SK-N-SH (cell line): ENCODE measurements at regions not wholly inside any gene's neighbourhood (a gene's known extent, or its start where the extent isn't known, plus 50 kb on each side); places are given as distances from the start of the nearest gene placed in this dataset.

ENCODE experiments used
- CTCF ChIA-PET: fragments of 300-600, 350-600 bp; formaldehyde crosslinking; extraction: SDS; loops from one replicate; lab custom pipeline; 2021; lab: Yijun Ruan, JAX
- POLR2A ChIA-PET: fragments of 350-600 bp; sonication (Branson Sonifier 250); formaldehyde crosslinking; extraction: SDS; loops from one replicate; lab custom pipeline; 2020; ENCODE audit warnings: antibody characterized with exemption, inconsistent platforms; lab: Yijun Ruan, JAX
- DNase-seq: peaks from one replicate; pipeline ENCODE4 v3.0.0; 2012
- H2AFZ ChIP-seq: fragments of 200-600 bp; sonication (generic); 2 replicates; pipeline ENCODE4 v1.8.1; 2016; ENCODE audit warnings: antibody characterized with exemption, mild to moderate bottlenecking, low read depth
- H3F3A ChIP-seq: fragments of 200-600 bp; sonication (generic); replicated peaks from 2 replicates; pipeline ENCODE3; 2016; ENCODE audit warnings: antibody characterized with exemption, mild to moderate bottlenecking; ENCODE audit not compliant: insufficient read depth
- H3K27ac ChIP-seq, 2 experiments: fragments of 200-500 bp in 1 of 2; fragments of 200-600 bp in 1 of 2; sonication (Bioruptor generic) in 1 of 2; sonication (generic), shearing (Covaris generic) in 1 of 2; 2 replicates each; pipeline versions ENCODE4 v1.5.1 to v1.6.1; 2014 to 2016; ENCODE audit warnings: low read depth in 2 of 2, inconsistent platforms in 1 of 2, low read length in 1 of 2, mild to moderate bottlenecking in 1 of 2, mixed read lengths in 1 of 2
- H3K27me3 ChIP-seq: fragments of 200-600 bp; sonication (generic), shearing (Covaris generic); 2 replicates; pipeline ENCODE4 v1.6.1; 2016; ENCODE audit warnings: mixed run types; ENCODE audit not compliant: insufficient read depth
- H3K36me3 ChIP-seq, 2 experiments: fragments of 200-500 bp in 1 of 2; fragments of 200-600 bp in 1 of 2; sonication (Bioruptor generic) in 1 of 2; sonication (generic) in 1 of 2; replicated peaks in 1 of 2; 2 replicates each; pipeline versions ENCODE3 to v1.5.1; 2014 to 2016; ENCODE audit warnings: low read length in 1 of 2, mild to moderate bottlenecking in 1 of 2; ENCODE audit not compliant: insufficient read depth in 2 of 2, control insufficient read depth in 1 of 2
- H3K4me1 ChIP-seq, 2 experiments: fragments of 200-500 bp in 1 of 2; fragments of 200-600 bp in 1 of 2; sonication (Bioruptor generic) in 1 of 2; sonication (generic), shearing (Covaris generic) in 1 of 2; 2 replicates each; pipeline versions ENCODE4 v1.5.1 to v1.6.1; 2014 to 2016; ENCODE audit warnings: low read depth in 1 of 2, low read length in 1 of 2, mixed run types in 1 of 2; ENCODE audit not compliant: insufficient read depth in 2 of 2, control insufficient read depth in 1 of 2
- H3K4me2 ChIP-seq: fragments of 200-600 bp; sonication (generic), shearing (Covaris generic); 2 replicates; pipeline ENCODE4 v1.6.1; 2017; ENCODE audit warnings: mixed run types
- H3K4me3 ChIP-seq, 2 experiments: fragments of 200-500 bp in 1 of 2; fragments of 200-600 bp in 1 of 2; sonication (Bioruptor generic) in 1 of 2; sonication (generic), shearing (Covaris generic) in 1 of 2; 2 replicates each; pipeline versions ENCODE4 v1.5.1 to v1.8.1; 2014 to 2016; ENCODE audit warnings: low read depth in 2 of 2, inconsistent platforms in 1 of 2, low read length in 1 of 2, mild to moderate bottlenecking in 1 of 2, mixed read lengths in 1 of 2, moderate library complexity in 1 of 2
- H3K79me2 ChIP-seq: fragments of 200-600 bp; sonication (generic); 2 replicates; pipeline ENCODE4 v1.8.1; 2017; ENCODE audit warnings: mild to moderate bottlenecking; ENCODE audit not compliant: insufficient read depth
- H3K9ac ChIP-seq: fragments of 200-600 bp; sonication (generic); 2 replicates; pipeline ENCODE4 v1.6.1; 2017; ENCODE audit warnings: mixed run types
- H3K9me2 ChIP-seq: fragments of 200-600 bp; sonication (generic); 2 replicates; pipeline ENCODE4 v1.6.1; 2017; ENCODE audit warnings: mixed run types
- H3K9me3 ChIP-seq: fragments of 200-600 bp; sonication (generic); 2 replicates; pipeline ENCODE4 v1.6.1; 2017; ENCODE audit warnings: mixed run types, mild to moderate bottlenecking, moderate library complexity
- H4K20me1 ChIP-seq: fragments of 200-600 bp; sonication (generic); 2 replicates; pipeline ENCODE4 v1.6.1; 2017; ENCODE audit warnings: mild to moderate bottlenecking, mixed run types; ENCODE audit not compliant: insufficient read depth
- CHD2 ChIP-seq: fragments of 150-350 bp; IDR thresholded peaks from 2 replicates; pipeline ENCODE4 v1.6.1; 2018; ENCODE audit warnings: low read length; ENCODE audit not compliant: partially characterized antibody
- ELF1 ChIP-seq: IDR thresholded peaks from 2 replicates; pipeline ENCODE4 v1.4.0; 2012
- EP300 ChIP-seq, 2 experiments: IDR thresholded peaks; 2 replicates each; pipeline versions ENCODE4 v1.4.0 to v1.6.1; 2012; ENCODE audit warnings: borderline replicate concordance in 1 of 2, low read depth in 1 of 2, low read length in 1 of 2
- FOSL2 ChIP-seq: IDR thresholded peaks from 2 replicates; pipeline ENCODE4 v1.4.0; 2012; ENCODE audit warnings: low read depth, mild to moderate bottlenecking, moderate library complexity, borderline replicate concordance
- FOXJ3 ChIP-seq: sonication (generic); formaldehyde crosslinking; IDR thresholded peaks from 2 replicates; pipeline ENCODE4 v1.5.1; 2020; ENCODE audit warnings: mild to moderate bottlenecking, missing genetic modification reagents
- GABPA ChIP-seq: IDR thresholded peaks from 2 replicates; pipeline ENCODE4 v1.4.0; 2012; ENCODE audit warnings: low read depth, mild to moderate bottlenecking
- GATA2 ChIP-seq: sonication (generic); formaldehyde crosslinking; IDR thresholded peaks from 2 replicates; pipeline ENCODE4 v1.5.0; 2020; ENCODE audit warnings: mild to moderate bottlenecking, missing genetic modification reagents
- IRF3 ChIP-seq: fragments of 150-350 bp; IDR thresholded peaks from 2 replicates; pipeline ENCODE4 v1.6.1; 2016; ENCODE audit warnings: mild to moderate bottlenecking, low read depth, low read length
- MAX ChIP-seq: IDR thresholded peaks from 2 replicates; pipeline ENCODE4 v1.4.0; 2012; ENCODE audit warnings: low read depth
- NFIC ChIP-seq: IDR thresholded peaks from 2 replicates; pipeline ENCODE4 v1.4.0; 2012; ENCODE audit warnings: borderline replicate concordance
- PBX3 ChIP-seq: IDR thresholded peaks from 2 replicates; pipeline ENCODE4; 2012
- RAD21 ChIP-seq: IDR thresholded peaks from 2 replicates; pipeline ENCODE4 v1.6.1; 2012; ENCODE audit warnings: mild to moderate bottlenecking, low read length
- RCOR1 ChIP-seq: fragments of 150-350 bp; IDR thresholded peaks from 2 replicates; pipeline ENCODE4 v1.6.1; 2017; ENCODE audit warnings: antibody characterized with exemption, low read length
- REST ChIP-seq: IDR thresholded peaks from 2 replicates; pipeline ENCODE4 v1.6.1; 2012; ENCODE audit warnings: mild to moderate bottlenecking, low read depth, low read length, moderate library complexity
- RFX5 ChIP-seq: IDR thresholded peaks from 2 replicates; pipeline ENCODE4 v1.6.1; 2012; ENCODE audit warnings: mild to moderate bottlenecking, improper control_type of control experiment, low read length
- TAF1 ChIP-seq: IDR thresholded peaks from 2 replicates; pipeline ENCODE4 v1.6.1; 2012; ENCODE audit warnings: low read depth, mild to moderate bottlenecking, low read length, moderate library complexity, borderline replicate concordance
- TEAD4 ChIP-seq: IDR thresholded peaks from 2 replicates; pipeline ENCODE4 v1.4.0; 2012; ENCODE audit warnings: mild to moderate bottlenecking, borderline replicate concordance; ENCODE audit not compliant: insufficient read depth
- USF1 ChIP-seq: IDR thresholded peaks from 2 replicates; pipeline ENCODE4 v1.4.0; 2012; ENCODE audit warnings: low read depth, borderline replicate concordance
- WGBS: methylation state at CpG from one replicate; pipeline ENCODE4 v1.1.6; 2017; ENCODE audit warnings: low lambda C conversion rate; 5-methylcytosine and 5-hydroxymethylcytosine counted together

GRCh38 chr7:25846722-25847121 is 305.3 kb upstream of the NFE2L3 start:
- Histone ChIP-seq H3K27me3 (peaks cover under 1% of the 10 kb centered on the region), H3K27ac (no peak overlapping the region), H2AFZ (no peak overlapping the region), H3K9me2 (no peaks in the 10 kb centered on the region), H3K4me2 (no peak overlapping the region), H3K36me3 (no peaks in the 10 kb centered on the region), H3F3A (peaks cover 6% of the 10 kb centered on the region), H3K9me3 (no peaks in the 10 kb centered on the region), H3K4me1 (peaks cover 0 to 19% of the 10 kb centered on the region in 2 experiments; a peak in 2 of 4 replicates), H3K4me3 (no peak overlapping the region), H3K9ac (no peak overlapping the region), H3K79me2 (no peaks in the 10 kb centered on the region), H4K20me1 (no peaks in the 10 kb centered on the region)
- TF ChIP-seq USF1 (no peak), REST (peak; percentile 47; the same call in 1 of the 2 replicates), GATA2 (peak; percentile 75), NFIC (0 out of 2 replicates have a peak, but pooled peaks have one; percentile 5), RCOR1 (peak; percentile 69), RFX5 (no peak), CHD2 (peak; percentile 21), EP300 (IDR thresholded peaks at IDR 0.05; ENCODE audit: borderline replicate concordance in 1 of 2, low read depth in 1 of 2, low read length in 1 of 2) (0 out of 4 replicates have a peak, but pooled peaks of 1 of the 2 experiments have one; percentile 27)
- peak; percentile 55 for DNase-seq
- CTCF ChIA-PET = interaction anchor here (0.8 to 18.4 kb wide), 19 partner anchors 8 to 821 kb away, joined by 3 to 432 read pairs (median 4); no protein-coding TSS in a partner anchor
- 4% methylated on average over 5 of the region's 5 CpGs for WGBS
- POLR2A ChIA-PET = interaction anchor here (1.7 kb wide), 1 partner anchor 227 kb away, joined by 5 read pairs; no protein-coding TSS in a partner anchor

GRCh38 chr7:25847336-25848070 is 304.5 kb upstream of the NFE2L3 start:
- 58% methylated on average over 6 of the region's 6 CpGs for WGBS
- Histone ChIP-seq H3F3A (peaks cover 6% of the 10 kb centered on the region), H3K9me2 (no peaks in the 10 kb centered on the region), H3K9me3 (no peaks in the 10 kb centered on the region), H3K27ac (no peak overlapping the region), H3K27me3 (peaks cover 9% of the 10 kb centered on the region), H3K79me2 (no peaks in the 10 kb centered on the region), H3K4me2 (no peak overlapping the region), H3K4me1 (peaks cover 0 to 24% of the 10 kb centered on the region in 2 experiments; a peak in 2 of 4 replicates), H3K9ac (no peak overlapping the region), H3K4me3 (no peak overlapping the region), H2AFZ (no peak overlapping the region), H4K20me1 (no peaks in the 10 kb centered on the region), H3K36me3 (no peaks in the 10 kb centered on the region)
- CTCF ChIA-PET = interaction anchor here (0.7 to 18.4 kb wide), 25 partner anchors 8 to 588 kb away, joined by 3 to 432 read pairs (median 4); no protein-coding TSS in a partner anchor
- no peak for DNase-seq
- POLR2A ChIA-PET = no interaction called here
- TF ChIP-seq RAD21 (no peak), IRF3 (no peak), FOSL2 (no peak), NFIC (no peak), FOXJ3 (CRISPR knock-in tag) (no peak), USF1 (no peak), ELF1 (no peak), GABPA (no peak), PBX3 (no peak), TAF1 (no peak), RFX5 (no peak), TEAD4 (no peak), CHD2 (no peak), MAX (no peak)
